ENCODE measurements at regions not wholly inside any gene's neighbourhood (a gene's known extent, or its start where the extent isn't known, plus 50 kb on each side); places are given as distances from the start of the nearest gene placed in this dataset.

DNA sequence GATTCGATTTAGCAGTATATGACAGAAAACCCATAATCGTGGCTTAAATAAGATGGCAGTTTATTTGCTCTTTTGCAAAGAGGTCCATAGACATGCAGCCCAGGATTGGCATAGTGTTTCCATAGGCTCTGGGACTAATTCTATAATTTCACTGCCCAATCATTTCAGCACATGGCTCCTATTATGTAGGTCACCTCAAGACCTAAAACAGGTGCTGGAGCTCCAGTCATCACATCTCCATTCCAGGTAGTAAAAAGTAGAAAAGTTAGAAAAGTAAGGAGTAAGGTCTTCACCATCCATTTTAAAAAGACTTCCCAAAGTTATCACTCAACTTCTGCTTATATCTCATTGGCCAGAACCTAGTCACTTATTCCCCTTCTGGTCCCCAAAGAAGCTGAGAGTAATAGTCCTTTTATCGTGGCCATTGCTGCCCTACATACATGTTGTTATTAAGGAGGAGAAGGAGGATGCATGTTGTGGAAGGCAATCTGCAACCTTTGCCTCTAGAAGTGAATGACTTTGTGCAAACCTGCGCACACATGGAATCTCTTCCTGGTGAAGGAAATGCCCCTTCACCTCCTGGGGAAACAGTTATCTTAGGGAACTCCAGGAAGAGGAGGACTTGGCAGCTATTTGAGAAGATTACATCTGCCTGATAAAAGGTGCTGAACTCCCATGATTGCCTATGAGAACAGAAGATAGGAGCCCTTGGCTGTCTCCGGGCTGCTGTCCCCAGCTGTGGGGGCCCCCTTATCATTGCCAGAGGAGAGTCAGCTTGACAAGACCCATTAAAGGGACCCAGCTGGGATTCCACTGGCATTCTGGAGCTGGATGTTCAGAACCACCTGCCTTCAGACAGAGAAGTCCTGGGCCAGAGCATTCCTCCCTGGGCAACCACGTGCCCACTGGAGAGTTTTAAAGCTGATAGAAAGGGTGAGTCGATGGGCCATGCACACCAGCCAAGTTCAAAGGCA is 330.6 kb upstream of the ZMIZ1 start:
- DNase-seq (ENCODE audit: low read depth, low spot score): no peak

DNA sequence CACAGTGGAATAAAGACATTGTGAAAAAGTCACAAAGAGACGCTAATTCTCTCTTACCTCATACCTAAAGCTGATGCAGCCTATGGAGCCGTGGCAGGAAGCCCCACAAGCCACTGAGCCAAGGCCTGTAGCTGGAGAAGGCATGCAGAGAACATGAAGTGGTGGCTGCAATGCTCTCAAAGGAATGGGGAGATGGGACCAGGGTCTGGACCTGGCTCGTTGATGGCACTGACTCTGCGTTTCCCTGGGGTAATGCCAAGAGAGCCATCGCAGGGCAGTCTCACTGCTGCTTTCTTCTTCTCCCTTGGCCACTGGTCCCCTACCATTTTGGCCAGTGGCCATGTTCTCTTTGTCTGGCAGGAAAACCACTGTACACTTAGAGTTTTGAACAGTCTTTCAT is 329.9 kb upstream of the ZMIZ1 start:
- DNase-seq (ENCODE audit: low read depth, low spot score): no peak

DNA sequence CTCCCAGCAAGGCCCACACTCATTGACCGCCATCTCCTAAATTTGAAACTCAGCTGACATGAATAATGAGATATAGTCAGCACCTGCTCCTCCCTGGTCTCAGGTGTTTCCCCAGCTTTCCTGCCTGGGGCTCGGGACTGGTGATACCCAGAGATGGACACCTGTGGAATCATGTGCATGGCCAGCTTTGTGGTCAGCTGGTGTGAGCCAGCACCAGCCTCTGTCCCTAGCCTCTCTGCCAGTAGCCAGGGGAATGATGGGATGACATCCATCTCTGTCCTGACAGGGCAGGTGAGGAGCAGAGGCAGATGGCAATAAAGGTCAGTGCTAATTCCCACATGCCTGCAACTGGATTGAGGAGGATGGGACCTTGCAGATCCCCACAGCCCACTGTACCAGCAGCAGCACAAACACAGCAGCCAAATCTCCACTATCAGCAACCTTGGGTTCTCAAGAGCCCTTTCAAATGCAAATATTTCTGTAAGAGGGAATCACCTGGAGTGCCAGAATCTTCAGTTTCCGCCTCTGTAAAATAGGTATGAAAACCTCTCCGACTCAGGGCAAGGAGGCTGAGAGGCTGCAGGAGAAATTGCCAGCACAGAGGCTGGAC is 329.2 kb upstream of the ZMIZ1 start:
- DNase-seq (ENCODE audit: low read depth, low spot score): no peak

DNA sequence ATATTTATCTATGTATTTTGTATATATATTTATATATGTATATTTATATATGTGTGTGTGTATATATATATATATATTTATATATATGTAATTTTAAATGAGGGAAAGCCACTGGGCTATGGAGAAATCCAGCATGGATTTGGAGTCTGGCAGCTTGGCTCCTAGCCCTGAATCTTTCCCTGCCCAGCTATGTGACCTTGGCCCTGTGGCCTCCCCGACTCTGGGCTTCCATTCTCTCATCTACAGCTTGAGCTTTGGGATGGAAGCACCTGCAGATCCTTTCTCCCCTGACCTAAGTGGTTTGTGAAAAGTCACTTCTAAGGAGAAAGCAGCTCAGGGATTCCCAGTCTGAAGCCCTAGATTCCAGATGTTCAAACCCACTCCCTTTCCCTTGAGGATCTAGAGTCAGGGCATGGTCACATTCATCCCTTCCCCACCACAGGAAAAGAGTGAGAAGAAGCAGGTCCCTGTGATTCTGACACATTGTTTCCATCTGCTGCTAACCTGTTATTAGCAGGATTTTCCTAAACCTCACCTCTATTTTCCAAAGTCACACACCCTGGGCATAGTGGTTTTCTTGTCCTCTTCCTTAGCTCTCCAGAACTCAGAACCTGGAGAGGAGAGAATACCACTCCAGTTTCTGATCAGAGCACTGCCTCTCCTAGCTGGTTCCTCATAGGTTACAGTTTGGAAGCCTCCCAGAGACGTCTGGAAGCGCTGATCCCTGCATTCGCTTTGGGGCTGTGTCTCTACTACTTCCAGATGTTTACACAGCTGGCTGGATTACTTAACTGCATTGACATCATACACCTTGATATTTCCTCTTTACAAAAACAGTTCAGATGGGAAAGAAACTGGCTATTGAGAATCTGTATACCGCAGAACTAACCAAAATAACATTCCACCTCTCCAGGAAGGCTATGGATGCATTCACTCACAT is 327.5 kb upstream of the ZMIZ1 start:
- peak; percentile 63 for DNase-seq (ENCODE audit: low read depth, low spot score)

DNA sequence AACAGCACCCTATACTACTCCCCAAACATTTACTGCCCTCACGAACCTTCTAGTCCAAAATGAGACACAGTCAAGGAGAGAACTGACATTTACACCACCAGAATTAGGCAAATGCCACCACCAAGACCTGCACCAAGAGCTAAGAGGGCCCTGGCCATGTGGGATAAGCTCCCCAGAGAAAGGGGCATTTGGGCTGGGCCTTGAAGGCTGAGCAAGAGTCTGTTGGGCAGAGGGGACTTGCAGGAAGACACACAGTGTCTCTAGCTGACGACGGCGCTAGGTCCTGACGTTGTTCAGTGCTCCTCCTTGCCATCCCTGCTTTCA is 326.4 kb upstream of the ZMIZ1 start:
- DNase-seq (ENCODE audit: low read depth, low spot score): no peak

DNA sequence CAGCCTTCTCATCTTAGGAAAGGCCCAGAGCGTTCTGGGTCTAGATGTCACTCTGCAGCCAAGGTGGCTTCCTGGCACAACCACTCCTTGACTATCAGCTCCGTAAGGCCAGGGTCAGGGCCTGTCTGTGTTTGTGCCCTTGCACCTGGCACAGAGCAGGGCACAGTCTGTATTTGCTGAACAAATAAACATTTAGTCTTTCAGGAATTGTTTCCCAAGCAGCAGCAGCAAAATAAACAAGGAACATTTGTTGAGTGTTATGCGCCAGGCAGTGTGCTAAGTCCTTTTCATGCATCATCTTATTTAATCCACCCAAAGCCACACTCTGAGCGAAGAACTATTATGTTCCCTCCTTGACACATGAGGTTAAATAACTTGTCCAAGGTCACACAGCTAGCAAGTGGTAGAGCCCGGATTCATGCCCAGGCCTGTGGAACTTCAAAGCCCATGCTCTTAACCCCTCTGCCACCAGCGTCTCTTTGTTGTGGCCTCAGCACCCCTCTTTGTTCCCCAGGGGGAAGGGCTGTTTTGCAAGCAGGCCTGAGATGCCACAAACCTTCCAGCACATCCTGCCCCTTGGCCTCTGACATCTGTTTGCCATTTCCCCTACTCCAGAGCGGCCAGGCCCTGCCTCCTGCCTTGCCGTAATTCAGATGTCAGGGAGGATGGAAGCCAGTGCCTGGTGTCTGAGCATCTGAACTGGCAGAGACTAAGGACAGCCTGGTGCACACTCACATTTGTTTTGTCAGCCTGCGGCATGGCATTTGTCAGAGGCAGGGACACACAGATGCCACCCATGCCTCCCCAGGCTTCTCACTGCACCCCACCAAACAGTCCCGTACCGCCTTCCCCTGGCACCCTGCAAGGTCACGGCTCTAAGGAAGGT is 325.8 kb upstream of the ZMIZ1 start:
- no peak for DNase-seq (ENCODE audit: low read depth, low spot score)

DNA sequence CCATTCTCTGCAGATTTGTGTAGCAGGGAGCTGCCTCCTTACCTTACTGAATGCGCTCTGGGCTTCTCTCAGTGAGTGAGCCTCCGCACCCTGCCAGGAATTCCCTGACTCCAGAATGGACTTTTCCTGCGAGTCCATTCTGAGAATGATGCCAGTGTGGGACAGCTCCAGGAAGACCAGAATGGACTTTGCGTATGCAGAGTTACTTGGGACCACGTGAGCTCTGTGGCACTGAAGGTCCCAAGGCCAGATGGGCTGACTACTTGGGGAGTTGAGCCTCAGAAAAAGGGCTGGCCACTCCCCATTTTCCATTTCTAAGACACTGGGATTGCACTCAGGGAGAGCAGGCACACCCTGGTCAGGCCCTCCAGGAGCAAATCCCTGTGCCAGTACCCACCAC is 324.7 kb upstream of the ZMIZ1 start:
- DNase-seq (ENCODE audit: low read depth, low spot score): no peak

DNA sequence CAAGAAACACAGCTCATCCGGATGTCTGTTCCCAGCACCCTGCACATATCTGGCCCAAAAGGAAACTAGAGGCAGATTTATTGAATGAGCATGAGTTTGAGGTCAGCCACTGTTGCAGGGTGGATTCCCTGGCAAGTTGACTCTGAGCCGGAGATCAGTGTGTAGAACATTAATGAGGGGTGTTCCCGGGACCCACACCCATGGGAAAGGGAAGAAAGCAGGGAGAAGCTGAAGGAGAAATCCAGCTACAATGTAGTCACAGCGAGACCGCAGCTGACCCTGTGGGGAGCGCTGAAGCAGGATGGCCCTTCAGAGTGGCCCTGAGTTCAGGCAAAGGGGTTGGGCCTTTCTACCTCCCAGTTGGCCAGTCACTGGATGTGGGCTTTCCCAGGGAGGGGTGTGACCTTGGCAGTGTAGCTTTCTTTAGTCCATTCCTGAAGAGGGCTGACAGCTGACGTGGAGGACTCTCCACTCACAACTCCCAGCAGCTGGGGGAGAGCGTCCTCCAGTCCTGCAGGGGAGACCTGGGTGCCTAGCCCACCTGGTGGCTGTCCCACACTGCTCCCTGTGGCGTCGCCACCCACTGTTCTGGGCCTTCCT is 324.2 kb upstream of the ZMIZ1 start:
- no peak for DNase-seq (ENCODE audit: low read depth, low spot score)

DNA sequence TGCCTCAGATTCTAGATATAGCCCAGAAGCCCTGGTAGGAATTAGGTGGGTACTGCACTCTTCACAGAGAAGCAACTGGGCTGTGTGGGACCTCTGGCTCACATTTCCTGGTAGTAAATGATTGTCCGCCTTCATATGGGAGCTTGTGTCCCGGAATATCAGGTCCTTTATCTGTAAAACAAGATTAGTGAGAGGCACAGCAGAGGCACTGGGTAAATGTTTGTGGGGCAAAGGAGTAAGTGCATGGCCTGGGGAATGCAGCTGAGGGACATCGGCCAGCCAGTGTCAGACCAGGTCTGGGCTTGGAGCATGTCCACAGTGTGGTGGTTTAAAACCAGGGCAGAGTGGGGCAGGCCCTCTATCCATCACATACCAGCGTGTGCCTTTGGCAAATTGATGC is 323.3 kb upstream of the ZMIZ1 start:
- DNase-seq (ENCODE audit: low read depth, low spot score): no peak

DNA sequence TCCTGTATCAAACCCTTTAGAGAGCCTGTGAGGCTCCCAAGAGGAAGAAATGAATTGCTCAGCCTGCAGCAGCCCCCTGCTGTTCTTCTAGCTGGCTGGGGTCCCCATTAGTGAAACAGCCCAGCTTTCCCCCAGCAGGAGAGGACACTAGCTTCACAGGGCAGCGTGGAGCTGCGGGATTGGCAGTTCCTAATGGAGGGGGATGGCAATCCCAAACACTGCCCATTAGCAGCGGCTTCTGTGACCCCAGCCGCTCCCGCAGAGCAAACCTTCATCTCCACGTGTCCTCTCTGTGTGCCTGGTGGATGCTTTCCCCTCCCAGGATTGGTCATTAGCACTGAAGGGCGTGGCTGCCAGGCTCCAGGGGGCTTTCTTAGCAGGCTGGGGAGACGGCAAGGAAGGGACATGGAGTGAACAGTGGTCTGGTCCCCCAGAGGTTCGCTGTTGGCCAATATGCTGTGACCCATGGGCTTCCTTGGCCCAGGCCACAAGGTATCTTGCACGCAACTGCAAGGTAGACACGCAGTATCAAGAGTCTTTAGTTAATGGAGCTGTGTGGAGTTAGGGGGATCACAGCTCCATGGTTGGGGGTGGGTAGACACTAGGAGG is 322.5 kb upstream of the ZMIZ1 start:
- no peak for DNase-seq (ENCODE audit: low read depth, low spot score)

DNA sequence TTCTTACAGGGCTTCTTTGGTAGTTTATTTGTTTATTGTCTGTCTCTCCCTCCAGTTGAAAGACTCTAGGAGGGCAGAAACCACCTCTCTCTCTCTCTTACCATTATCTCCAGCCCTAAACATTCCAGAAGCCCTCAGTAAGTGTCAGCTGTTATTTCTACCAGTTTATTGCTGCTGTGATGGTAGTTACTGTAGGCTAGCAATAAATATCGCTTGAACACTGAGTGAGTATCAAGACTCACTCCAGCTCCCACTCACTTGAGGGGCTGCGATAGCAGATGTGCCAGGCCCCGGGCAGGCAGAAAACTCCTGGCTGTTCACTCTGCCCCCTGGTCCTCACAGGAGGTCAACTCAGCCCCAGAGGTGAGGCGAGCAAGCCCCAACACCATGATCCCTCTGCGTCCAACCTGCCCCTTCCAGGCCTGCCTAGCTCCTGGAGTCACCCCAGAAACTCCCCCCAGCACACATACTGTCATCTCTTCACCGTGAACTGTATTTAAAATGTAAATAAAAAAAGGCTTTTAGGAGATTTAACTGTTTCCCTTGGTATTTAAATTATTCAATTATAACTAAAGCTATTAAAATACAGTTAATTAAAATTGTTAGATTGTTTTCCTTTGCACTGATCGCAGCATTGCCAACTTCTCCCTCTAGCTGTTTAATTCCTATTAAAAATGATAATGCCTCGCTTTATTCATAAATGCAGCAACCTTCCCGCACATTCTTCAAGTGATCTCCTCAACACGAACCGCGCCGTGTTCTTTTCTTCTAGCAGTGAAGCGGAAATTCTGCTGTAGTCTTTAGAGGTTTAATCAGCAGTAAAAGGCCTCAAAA is 321.1 kb upstream of the ZMIZ1 start:
- no peak for DNase-seq (ENCODE audit: low read depth, low spot score)

DNA sequence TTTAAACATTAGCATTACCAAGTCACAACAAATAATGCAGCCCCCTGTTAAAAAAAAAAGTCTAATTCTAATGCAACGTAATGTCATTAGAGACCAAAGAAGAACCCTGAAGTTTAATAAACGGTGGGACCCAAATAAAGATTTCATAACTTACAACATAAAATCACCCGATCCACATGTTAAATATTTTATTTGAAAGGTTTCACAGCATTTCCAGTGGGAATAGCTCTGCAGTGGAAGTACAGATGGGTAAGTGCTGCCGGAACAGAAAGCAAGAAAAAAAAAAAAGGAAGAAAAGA is 320.6 kb upstream of the ZMIZ1 start:
- DNase-seq (ENCODE audit: low read depth, low spot score): no peak

DNA sequence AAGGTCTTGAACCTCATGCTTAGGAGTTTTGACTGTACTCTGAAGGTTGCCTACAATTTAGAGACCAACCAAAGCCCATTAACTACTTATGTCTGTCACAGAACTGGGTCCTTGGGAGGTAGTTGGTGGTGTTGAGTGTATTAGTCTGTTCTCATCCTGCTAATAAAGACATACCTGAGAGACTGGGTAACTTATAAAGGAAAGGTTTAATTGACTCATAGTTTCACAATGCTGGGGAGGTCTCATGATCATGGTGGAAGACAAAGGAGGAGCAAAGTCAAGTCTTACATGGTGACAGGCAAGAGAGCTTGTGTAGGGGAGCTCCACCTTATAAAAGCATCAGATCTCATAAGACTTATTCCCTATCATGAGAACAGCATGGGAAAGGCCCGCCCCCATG is 319.6 kb upstream of the ZMIZ1 start:
- no peak for DNase-seq (ENCODE audit: low read depth, low spot score)

DNA sequence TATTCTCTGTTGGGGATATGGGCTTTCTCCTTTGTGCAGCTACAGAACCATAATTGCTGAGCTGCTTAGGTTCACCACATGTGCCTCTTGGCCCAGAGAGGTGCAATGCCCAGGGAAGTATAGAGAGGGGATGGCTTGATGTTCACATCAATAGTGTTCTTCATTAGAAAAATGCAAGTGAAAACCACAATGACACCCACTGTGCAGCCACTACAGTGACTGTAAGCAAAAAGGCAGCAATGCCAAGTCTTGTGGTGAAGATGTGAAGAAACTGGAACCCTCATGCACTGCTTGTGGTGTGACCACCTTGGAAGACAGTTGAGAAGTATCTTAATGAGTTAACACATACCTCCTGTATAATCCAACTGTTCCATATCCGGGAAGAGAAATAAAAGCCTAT is 318.9 kb upstream of the ZMIZ1 start:
- DNase-seq (ENCODE audit: low read depth, low spot score): no peak

DNA sequence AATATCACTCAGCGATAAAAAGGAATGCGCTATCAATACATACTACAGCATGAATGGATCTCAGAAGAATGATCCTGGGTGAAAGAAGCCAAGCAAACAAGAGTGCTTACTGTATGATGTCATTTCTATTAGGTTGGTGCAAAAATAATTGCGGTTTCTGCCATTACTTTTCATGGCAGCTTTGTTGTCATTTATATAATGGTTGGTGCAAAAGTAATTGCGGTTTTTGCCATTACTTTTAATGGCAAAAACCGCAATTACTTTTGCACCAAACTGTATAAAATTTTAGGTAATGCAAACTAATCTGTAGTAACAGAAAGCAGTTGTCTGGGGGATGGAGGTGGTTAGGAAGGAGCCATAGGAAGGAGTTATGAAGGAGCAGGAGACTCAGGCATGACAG is 318.3 kb upstream of the ZMIZ1 start:
- no peak for DNase-seq (ENCODE audit: low read depth, low spot score)

DNA sequence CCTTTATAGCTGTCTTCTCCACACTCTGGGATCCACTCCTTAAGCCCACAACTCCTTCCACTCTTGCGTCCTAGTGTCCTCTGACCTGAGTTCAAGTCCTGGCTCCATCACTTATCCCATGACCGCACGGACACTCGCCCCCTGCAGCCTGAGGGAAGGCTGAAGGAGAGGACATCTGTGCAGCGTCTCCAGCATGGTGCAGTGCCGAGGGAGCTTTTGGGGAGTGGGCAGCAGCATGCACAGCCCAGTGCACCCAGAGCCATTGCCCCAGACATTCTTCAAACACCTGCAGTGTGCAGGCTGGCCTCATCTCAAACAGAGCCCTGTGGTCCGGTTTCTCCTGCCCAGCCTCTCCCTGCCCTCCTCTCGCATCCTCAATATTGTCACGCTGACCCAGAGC is 317.1 kb upstream of the ZMIZ1 start:
- DNase-seq (ENCODE audit: low read depth, low spot score): no peak

DNA sequence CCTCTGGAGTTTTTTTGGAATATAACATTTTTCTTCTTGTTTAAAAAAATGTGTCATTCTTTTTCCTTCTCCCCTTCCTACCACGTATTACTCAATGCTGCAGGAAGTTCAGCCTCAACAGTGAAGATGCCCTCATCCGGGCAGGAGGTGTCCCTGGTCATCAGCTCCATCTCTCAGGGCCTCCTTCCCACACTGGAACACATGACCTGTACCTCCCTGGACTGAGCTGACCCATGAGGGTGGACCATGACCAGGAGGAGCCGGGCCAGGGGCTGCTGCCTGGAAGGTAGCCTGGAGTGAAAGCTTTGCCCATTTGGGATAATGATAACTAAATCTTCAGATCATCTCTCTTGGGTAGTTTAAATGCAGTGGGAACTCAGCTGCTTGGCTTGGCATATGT is 316.5 kb upstream of the ZMIZ1 start:
- DNase-seq (ENCODE audit: low read depth, low spot score): no peak

DNA sequence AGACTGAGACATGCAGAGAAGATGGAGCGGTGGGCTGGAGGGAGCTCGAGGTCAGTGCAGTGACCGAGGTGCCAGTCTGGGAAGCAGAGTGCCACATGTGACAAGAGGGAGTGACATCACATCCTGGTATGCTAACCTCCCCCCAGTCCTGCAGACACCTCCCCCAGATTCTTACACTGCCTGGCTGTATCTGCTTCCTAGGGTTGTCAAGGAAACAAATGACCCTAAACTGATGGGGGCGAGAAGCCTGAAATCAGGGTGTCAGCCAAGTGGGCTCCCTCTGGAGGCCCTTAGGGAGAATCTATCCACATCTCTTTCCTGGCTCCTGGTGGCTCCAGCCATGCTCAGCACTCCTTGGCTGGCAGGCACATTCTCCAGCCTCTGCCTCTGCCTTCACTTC is 316.1 kb upstream of the ZMIZ1 start:
- no peak for DNase-seq (ENCODE audit: low read depth, low spot score)

DNA sequence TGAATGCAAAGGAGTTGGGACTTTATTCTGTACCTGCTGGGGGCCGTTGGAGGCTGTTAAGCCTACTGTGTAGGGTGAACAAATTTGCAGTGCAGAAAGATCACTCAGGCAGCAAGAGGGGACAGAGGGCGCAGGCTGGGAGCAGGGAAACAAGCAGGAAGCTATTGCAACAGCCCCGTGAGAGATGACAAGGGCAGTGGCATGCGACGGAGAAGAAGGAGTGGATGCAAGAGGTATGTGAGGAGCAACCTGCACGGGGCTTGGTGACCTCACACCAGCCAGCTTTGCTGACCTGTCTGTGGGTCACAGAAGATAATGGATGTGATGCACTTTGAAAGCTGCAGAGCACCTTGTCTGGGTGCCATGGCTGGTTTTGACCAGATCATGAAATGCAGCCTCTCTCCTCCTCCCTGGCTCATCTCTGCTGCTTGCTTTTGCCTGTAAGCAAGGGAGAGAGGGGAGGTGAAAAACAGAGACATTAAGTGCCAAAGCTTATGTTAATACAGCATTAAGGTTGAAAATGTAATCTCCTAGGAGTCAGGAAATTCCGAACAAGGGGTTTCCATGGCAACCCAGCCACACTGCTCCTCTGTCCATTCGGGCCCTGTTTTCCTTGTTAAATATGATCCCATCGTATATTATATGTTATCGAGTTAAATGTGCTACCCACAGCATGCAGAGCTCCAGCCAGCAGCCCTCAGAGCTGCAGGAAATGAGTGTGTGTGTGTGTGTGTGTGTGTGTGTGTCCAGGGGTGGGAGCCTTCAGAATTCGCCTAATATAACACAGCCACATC is 314.3 kb upstream of the ZMIZ1 start:
- DNase-seq (ENCODE audit: low read depth, low spot score): peak; percentile 36

Measured in brain pericyte (primary cell).